ENCODE measurements at regions not wholly inside any gene's neighbourhood (a gene's known extent, or its start where the extent isn't known, plus 50 kb on each side); places are given as distances from the start of the nearest gene placed in this dataset.
"Not testable (repeated sequence)": the region's sequence is repeated elsewhere in the genome, so short reads cannot be mapped to it uniquely, and the experiment has no call there.

DNA sequence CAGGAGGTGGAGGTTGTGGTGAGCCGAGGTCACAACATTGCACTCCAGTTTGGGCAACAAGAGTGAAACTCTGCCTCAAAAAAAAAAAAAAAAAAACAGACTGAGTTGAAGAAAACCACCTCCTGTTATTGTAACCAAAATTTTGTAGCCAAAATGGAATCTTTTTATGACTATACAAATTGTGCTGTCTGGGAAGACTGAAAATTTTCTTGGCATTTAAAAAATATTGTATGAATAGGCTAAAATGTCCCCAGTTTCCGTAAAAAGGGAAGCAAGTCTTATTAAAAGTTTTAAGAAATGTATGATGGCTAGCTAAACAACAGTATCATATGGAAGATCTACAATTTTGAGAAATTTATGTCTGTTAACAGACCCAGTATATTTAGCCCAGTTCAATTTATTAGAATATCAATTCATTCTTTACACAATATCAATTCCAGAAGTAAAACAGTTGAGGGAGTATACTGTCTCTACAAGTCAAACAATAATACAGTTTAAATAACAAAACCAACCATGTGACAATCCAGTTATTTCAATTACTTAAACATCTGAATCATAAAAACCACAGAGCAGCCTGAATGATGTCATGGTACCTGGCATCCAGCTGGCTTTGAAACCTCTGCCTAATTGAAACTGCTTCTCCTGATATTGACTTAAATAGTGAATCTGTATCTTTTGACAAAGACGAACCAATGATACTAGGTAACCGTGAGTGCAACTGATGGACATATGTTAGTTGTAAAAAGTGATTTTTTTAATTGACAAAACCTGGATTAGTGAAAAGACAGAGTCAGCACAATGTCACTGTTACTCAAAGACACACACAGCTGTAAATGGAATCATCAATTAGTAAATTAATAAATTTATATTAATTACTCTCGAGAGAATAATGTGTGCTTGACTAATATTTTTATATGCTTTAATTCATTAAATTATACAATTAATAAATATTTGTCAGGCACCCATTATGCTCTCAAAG is 166.6 kb upstream of the MARCKS start:
- DNase-seq (ENCODE audit: low read depth): peak; percentile 86

DNA sequence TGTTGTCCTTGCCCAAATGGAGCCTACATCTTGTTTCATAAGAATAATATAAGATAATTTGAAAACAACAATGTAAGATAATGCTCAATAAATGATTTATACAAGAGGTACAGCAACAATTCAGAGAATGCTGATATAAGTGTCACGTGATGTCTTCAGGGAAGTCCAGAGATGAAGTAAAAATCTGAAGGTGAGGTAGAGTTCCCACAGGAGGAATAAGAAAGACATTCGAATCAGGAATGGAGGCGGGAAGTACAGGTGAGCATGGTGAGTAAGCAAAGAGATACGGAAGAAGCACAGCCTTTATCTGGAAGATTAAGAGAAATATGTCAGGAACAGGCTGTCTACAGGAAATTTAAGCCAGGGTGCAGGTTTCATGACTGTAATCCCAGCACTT is 165.9 kb upstream of the MARCKS start:
- DNase-seq (ENCODE audit: low read depth): no peak

DNA sequence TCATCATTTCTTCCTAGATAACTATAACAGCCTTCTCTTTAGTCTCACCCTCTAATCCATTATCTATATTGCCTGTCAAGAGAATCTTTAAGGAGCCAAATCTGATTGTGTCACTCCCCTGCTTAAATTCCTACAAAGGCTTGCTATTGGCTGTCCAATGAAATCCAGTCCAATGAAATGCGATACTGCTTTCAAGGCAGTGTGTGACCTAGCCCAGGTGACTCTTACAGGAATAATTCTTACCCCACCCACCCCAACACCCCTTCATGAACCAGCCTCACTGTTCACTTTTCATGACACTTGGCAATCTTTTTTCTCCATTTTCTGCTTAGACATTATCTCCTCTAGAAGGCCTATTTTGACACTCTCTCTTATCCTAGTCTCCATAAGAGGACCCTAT is 163.3 kb upstream of the MARCKS start:
- peak; percentile 1 for DNase-seq (ENCODE audit: low read depth)

GRCh38 chr6:113694278-113695077 is 162.7 kb upstream of the MARCKS start:
- DNase-seq (ENCODE audit: low read depth): peak; percentile 81

- no peak for DNase-seq (ENCODE audit: low read depth)
Measured at GRCh38 chr6:113695516-113695915, 161.6 kb upstream of the MARCKS start.

- DNase-seq (ENCODE audit: low read depth): no peak
Measured at GRCh38 chr6:113696960-113697359, 160.2 kb upstream of the MARCKS start.

GRCh38 chr6:113697632-113698410 is 159.3 kb upstream of the MARCKS start:
- peak; percentile 86 for DNase-seq (ENCODE audit: low read depth)

- DNase-seq (ENCODE audit: low read depth): no peak
Measured at GRCh38 chr6:113699239-113699638, 157.9 kb upstream of the MARCKS start.

GRCh38 chr6:113701552-113702254 is 155.4 kb upstream of the MARCKS start:
- DNase-seq (ENCODE audit: low read depth): no peak

GRCh38 chr6:113707194-113707593 is 150.0 kb upstream of the MARCKS start:
- no peak for DNase-seq (ENCODE audit: low read depth)

DNA sequence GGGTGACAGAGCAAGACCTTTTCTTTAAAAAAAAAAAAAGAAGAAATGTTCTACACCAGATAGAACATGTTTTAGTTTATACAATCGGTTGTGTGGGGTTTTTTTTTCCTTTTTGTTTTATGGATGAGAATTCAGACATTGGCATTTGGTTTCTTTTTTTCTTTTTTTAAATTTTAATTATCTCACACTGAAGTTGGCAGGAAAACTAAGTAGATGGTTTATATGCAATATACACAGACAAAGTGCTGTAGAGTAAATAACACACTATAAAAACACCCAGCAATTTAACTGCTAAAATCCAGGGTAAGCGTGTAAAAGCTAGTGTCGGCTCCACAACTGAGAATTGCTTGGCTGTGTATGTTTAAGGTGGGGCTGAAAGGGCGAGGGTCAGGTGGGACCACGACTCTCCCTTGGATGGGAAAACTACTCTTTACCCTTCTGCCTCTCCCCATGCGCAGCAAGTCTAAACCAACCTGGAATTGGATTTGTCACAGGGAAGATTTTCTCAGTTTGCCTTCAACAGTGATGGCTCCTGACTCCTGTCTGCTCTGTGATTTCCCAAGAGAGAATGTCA is 147.1 kb upstream of the MARCKS start:
- DNase-seq (ENCODE audit: low read depth): no peak

GRCh38 chr6:113713665-113714064 is 143.5 kb upstream of the MARCKS start:
- DNase-seq (ENCODE audit: low read depth): no peak

GRCh38 chr6:113718588-113718987 is 138.6 kb upstream of the MARCKS start:
- no peak for DNase-seq (ENCODE audit: low read depth)

DNA sequence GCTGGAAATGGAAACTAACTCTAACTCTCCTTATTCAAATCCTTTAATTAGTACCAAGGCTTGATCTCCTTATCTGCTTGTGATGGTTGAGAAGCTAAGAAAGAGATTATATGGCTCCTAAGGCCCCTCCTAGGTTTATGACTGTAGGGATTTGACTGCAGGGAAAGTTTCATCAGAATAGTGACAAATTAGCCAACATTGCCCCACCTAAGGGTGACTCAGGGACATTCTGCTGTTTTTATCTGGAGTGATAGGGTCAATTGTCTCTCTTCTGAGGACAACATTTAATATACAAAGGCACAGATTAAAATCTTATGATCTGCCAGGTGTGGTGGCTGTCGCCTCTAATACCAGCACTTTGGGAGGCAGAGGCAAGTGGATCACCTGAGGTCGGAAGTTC is 138.1 kb upstream of the MARCKS start:
- no peak for DNase-seq (ENCODE audit: low read depth)

GRCh38 chr6:113719545-113719944 is 137.6 kb upstream of the MARCKS start:
- DNase-seq (ENCODE audit: low read depth): peak; percentile 27

DNA sequence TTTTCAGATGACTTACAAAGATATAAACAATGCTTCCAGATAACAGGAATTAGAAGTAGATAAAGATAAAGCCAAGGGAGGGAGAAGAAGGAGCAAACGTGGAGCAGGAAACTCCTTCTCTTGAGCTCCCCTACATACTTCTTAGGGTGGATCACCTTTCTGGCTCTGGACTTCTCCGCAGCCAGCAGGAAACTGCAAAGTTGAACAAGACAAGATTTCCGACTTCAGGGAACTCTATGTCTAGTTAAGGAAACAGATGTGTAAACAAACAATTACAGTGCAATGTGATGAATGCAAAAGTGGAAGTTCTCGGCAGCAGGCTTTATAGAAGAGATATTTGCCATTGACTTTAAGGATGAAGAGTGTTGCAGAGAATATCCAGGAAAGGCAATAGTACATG is 134.0 kb upstream of the MARCKS start:
- DNase-seq (ENCODE audit: low read depth): no peak

DNA sequence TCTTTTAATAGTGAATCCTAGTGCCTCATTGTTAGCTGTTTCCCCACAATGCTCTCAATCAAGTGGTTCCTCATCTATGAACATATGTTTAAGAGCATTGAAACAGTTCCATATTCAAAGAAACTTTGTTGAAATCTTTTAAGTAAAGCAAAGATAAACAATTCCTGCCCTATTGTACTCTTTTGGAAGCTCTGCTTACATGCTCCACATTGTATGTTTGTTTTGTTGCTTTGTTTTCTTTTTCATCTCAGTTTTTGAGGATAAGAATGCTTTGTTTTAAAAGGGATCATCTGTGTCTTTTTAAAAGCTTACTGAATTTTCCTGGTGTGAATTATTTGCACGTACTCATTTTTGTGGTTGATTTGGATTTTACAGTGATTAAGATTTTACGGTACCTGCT is 132.2 kb upstream of the MARCKS start:
- DNase-seq (ENCODE audit: low read depth): not testable (repeated sequence)

DNA sequence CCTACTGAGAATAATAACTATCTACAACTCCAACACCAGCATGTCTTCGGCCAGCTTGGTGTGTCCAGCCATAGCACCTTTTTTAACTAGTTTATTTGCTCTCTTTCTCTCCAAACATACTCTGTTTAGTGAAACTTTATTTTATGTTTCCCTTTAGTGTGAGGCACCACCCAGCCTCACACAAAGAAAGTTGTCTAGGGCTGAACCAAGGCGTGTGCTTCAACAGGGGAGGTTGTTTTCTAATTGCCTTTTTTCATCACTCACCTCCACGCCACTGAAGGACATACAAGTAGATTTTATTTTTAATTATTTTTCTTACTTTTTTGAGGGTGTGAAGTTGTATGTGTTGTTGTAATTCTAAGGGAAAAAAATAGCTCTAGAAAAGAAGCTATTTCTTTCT is 125.6 kb upstream of the MARCKS start:
- no peak for DNase-seq (ENCODE audit: low read depth)

DNA sequence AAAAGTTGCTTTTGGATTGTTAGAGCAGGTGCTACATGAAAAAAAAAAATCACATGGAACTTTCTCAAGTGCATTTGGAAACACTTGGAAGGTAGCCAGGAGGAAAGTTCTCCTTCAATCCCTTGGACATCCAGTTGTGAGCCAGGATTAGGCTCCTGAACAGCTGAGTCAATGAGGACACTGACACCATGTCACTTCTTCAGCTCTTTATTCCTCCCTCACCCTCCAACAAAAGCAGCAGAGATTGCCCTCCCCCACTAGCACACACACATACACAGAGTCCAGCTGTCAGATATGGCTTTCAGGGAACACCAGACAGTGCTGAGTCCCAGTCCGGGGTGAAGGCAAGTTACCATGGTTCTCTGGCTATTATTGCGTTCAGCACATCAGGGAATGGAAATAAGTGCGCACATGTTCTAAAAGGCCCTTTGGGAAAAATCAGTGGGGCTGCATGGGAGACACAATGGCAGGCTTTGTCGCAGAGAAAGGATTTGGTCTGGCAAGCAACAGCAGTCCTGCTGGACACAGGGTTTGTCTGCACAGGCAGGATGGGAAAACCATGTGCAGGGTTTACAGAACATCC is 124.7 kb upstream of the MARCKS start:
- no peak for DNase-seq (ENCODE audit: low read depth)

DNA sequence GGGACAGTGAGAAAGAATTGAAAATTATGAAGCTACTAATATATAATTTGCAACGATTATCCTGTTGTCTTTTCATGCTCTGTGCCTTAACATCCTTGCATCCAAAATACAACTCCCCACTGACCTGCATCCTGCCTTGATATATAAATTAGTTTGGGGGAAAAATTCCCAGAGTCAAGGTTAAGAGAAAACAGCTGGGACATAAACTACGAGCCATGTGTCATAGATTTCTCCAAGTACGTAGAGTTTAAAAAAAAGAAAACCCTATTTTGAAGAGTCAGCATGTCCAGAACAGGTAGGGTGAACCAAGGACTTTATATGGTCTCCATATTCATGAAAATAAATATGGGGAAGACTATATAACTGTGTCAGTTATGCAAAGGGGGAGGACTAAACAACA is 123.8 kb upstream of the MARCKS start:
- no peak for DNase-seq (ENCODE audit: low read depth)
